ENCODE measurements at regions not wholly inside any gene's neighbourhood (a gene's known extent, or its start where the extent isn't known, plus 50 kb on each side); places are given as distances from the start of the nearest gene placed in this dataset.
A peak's percentile ranks its signal among the peaks of the same experiment; 100 is the strongest.

DNA sequence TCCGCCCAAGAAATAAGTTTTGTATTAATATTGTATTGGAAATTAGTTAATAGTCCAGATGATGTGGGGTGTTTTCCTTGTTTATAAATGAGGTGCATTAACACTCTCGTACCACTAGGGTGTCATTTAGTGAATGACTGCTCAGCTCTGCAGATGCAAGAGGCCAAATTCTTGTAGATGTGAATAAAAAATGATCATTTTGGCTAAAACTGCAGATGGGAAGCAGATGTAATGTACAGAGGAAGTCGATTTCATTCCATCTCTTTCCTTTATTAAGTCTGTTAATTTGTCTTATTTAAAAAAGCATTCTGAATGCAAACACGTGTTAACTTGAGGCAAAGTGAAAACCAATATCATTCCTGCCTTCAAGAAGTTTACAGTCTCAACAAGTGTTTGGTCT, 108.1 kb downstream of the DHX15 start:
- DNase-seq, result no peak

DNA sequence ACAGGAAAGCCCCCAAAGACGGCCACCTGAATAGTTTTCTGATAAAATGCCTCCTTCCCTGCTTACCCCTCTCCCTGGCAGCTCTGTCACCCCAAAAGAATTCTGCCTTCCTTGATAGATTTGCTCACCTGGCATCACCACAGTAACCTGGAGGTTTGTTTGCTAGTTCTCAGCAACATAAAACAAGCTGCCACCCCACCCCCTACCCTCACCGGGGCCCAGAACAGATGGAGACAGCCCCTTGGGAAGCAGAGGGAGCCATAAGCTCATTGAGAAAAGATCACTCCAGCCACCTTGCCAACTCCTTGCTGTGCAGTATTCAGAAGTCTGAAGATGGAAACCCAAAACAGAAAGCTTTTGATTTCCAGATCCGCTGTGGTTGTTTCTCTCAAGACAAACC, 108.6 kb downstream of the DHX15 start:
- DNase-seq, result no peak

DNA sequence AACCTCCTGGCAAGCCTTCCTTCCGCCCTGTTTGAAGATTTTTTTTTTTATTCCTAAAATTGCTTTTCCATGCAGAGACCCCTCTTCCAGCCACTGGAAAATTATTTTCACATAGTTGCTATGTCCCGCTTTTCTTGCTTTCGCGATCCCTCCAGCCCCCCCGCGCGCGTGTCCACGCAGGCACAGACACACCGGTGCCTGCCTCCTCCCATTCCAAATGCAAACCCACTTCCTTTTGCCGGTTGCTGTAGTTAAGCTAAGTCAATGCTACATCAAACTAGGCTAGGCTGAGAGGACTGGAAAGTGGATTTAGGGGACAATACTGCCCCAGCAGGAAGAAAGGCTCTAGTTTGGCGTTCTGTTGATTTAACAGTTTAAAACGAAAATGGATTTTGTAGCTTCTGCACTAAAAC, 111.0 kb downstream of the DHX15 start:
- peak; percentile 34 for DNase-seq

DNA sequence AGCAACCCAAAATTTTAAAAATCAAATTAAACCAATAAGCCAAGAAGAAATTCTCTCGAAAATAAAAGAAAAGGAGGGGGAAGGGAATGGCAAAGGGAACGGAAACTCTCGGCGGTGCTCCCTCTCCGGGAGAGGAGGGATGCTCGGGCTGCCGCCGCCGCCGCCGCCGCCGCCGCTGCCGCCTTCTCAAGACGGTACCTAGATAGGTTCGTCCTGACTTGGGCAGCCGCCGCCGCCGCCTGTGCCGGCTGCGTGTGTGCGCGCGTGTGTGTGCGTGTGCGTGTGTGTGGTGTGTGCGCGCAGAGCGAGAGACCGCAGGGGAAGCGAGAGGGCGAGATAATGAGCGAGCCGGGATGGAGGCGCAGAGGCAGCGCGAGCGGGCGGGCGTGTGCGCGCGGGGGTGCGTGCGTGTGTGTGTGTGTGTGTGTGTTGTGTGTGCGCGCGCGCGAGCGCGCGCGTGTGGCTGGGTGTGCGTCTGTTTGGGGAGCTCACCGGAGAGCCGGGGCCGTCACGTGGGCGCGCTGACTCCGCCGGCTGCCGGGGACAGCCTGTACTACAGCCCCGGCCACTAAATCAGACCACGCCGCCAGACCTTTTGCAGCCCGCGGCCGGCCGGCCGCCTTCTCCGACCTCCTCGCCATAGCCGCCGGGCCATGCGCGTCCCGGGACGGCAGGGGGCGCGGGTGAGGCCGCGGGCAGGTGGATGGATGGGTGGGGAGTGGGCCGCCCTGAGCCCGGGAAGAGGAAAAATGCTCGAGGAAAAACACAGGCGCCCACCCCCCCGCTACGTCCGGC, 111.6 kb downstream of the DHX15 start:
- DNase-seq, result peak; percentile 71

DNA sequence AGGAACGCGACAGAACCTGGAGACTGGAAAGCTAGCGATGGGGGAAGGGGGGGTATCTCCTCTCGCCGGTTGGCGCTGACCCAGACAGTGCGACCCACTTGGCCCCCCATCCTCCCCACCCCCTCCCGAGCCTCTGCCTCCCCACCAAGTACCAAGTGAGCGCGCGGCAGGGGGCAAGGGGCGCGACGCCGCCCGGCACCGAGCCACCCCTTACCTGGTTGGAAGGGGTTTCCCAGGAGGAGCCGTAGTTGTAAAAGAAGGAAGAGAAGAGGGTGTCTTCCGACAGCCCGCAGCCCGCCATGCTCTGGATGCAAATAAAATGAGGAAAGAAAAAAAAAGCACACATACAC, 112.2 kb downstream of the DHX15 start:
- DNase-seq, result no peak

DNA sequence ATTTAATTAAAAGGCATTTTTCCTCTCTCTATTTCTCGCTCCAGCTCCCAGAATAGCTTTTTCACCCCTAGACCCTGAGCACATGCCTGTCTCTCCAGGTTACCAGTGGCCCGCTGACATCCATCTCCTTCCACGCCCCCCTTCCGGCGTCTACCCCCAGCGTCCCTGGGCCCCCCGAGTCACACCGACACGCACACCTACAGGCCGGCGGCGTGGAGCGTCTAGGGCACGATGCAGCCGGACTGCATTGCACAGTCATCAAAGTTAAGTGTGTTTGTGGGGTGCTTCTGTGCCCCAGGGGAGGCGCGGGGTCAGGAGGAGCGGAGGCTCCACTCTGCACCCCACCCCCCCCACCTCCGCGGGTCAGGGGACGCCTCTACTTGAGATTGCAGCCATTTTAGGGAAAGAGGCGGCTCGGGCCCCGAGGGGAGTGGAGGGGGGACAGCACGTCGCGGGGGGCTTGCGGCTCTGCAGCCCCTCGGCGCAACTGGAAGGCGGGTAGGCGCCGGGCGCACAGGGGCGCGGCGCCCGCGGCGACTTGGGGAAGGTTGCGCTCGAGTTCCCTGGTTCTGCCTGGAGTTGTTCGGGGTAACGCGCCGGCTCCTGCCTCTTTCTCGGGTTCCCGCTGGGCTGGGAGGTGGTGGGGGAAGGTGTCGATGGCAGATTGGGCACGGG, 112.7 kb downstream of the DHX15 start:
- DNase-seq, result no peak

DNA sequence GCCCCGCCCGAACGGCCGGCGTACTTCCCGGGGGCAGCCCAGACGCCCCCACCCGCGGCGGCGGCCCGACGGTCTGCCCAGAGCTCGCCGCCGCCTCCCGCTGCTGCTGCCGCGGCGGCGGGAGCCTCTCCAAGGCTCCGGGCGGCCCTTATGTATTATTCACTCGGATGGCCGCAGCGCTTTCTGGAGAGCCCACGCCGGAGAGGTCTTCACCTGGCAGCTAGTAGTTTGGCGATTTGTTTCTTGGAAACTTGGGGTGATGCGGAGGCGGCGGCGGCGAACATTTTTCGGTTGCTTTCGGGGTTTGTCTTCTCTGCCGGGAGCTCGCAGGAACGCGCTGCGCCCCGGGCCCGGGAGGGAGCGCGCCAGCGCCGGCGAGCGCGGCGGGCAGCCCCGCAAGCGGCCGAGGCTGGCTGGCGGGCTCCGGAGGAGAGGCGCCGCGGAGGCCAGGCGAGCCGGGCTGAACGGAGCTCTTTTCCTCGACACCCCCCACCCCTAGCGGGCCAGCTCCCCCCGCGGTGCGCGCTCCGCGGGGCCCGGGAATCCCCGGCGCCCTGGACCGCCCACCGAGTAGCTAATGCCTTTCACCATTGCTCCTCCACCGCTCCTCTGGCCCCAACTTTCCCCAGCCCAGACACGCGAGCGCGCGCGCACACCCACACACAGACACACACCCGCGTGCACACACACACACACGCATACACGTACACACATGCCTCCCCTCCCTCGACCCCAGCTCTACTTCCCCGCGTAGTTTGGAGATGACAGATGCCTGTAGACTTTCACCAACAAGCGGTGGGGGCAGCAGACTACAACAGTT, 113.5 kb downstream of the DHX15 start:
- DNase-seq, result peak; percentile 9

DNA sequence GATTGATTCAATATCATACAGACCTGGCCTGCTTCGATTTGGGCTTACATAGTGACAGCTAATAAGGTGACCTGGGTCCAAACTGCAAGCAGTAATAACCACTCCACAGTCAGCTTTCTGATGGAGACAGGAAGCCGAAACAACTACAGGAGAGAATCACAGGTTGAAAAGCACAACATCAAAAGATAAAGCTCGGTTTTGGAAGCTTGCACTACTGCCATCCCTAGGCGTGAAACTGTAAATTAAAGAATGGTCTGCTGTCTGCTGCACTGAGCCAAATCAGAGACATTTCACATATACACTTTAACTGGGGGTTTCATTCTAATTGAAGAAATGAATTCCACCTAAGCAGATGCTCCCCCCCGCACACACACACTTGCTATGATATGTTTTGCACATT, 116.3 kb downstream of the DHX15 start:
- no peak for DNase-seq

DNA sequence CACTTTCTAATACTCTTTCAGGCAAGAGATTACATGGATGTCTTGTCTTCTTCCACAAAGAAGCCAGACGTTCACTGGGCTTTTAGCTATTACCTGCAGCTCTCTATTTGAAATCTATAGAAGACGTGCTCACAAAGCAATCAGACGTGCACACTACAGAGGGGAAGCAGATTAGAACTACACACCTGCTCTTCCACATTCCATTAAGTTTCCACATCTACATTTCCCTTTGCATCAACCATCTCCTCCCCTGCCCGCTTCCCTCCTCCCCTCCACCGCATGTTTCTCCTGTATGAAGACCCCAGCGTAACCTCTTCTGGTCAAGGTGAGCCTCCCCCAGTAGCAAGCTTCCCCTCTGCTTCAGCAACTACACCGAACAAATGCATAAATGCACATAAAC, 119.8 kb downstream of the DHX15 start:
- DNase-seq, result no peak

DNA sequence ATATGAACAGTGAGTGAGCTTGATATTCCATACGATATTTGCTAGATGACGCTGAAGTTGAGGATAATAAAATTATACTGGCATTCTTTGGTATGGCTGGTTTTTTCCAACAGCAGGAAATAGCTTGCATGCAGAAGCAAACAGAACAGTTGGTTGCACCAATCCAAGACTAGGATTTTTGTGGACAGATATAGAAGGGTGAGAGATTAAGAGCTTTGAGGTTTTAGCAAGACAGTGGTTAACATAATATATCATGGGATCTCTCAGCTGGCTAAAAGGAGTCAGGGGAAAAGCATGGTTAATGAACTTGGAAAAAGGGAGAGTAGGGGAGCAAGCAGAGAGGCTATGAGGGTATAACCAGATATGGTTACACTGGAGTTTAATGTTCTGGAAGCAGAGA, 127.9 kb downstream of the DHX15 start:
- no peak for DNase-seq

DNA sequence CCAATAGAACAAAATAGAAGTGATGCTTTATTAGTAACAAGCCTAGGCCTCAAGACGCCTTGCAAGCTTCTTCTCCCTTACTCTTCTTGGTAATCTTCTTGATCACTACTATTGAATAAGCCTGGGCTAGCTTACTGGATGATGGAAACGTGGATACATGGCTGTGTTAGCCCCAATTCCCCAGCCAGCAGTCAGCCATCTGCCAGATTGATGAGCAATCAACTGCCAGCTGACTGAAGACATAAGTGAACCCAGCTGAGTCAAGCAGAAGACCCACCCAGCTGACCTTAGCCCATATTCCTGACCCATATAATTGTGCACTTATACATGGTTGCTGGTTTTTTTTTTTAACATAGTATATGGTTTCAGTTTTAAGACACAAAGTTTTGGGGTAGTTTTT, 130.4 kb downstream of the DHX15 start:
- DNase-seq, result no peak

DNA sequence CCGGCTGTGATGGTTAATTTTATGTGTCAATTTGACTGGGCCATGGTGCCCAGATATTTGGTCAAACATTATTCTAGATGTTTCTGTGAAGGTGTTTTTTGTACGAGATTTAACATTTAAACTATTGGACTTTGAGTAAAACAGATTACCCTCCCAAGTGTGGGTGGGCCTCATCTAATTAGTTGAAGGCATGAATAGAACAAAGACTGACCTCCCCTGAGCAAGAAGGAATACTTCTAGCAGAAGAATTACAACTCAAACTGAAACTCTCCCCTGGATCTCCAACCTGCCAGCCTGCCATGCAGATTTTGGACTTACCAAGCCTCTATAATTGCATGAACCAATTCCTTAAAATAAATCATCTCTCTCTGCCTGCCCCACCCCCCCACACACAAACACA, 132.5 kb downstream of the DHX15 start:
- DNase-seq, result no peak

DNA sequence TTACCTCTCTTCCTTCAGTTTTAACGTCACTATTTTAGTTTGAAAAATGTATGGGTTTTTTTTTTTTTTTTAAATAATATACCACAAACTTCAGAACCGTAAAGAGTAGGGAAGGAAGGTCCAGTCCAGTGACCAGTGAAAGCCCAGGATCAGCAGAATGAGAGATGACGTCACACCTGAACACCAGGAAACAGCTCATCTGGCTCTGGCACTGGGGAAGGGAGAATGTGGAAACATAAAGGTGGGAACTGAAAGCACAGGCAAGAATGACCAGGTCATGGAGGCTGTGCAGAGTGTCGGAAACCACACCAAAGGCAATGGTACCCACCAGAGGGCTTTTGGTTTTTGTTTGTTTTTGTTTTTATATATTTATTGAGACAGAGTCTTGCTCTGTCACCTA, 141.2 kb downstream of the DHX15 start:
- no peak for DNase-seq

DNA sequence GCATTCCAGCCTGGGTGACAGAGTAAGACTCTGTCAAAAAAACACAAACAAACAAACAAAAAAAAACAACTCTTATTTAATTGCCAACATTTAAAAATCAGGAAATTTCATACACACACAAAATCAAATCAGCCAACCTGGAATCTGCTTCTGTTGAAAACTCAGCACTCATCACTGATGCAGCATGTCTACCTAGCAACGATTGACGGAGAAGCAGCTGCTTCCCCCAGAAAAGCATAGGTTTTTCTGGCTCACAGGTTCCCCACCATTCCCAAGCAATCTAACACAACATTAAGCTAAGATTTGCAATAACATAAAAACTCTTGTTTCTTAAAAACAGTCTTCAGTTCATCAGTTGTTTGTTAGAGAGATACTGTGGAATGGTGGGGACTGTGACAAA, 143.6 kb downstream of the DHX15 start:
- DNase-seq, result no peak

DNA sequence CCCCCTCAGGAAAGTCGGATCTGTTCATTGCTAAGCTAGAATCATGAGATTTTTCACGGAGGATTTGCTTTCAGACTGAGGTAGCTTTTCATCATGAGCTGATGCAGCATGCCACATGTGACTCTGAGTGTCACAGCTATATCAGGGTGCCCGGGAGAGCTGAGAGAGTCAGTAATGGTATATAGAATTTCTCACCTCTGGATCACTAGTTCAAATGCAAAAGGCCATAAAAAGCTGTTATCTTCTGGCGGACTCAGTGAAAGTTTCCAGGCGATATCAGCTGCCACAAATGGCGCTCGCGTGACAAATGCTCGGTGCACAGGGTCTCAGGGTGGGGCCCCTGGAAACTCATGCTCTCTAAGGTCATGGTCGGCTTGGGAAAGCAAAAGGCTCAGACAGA, 150.1 kb downstream of the DHX15 start:
- no peak for DNase-seq

DNA sequence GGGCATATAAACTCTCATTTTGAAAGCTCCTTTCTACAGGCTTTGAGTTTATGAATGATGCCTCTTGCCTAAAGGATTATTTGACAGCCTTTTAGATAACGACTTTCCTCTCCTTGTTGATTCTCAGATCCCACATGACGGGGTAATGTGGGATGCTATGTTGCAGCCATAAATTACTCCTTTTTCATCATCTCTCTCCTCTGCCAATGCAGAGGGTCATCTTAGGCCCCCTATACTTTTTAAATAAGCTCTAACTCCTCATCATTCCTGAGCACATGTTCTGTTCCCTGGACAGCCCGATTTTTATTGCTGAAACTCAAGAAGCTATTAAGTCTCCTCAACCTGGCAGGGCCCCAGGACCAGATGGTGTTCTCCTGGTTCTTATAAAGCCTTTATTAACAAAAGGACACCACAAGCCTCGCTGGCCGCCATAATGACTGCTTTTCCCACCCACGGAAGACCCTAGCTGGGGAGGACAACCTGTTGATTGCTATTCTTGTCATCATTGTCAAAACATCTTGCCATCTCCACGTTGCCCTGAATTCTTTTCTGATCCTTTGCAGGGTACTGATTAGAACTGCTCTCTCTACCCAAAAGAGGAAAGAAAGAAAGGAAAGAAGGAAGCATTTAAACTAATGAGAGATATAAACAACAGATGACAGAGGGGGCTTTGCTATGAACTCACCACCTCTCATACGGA, 150.7 kb downstream of the DHX15 start:
- DNase-seq, result no peak

DNA sequence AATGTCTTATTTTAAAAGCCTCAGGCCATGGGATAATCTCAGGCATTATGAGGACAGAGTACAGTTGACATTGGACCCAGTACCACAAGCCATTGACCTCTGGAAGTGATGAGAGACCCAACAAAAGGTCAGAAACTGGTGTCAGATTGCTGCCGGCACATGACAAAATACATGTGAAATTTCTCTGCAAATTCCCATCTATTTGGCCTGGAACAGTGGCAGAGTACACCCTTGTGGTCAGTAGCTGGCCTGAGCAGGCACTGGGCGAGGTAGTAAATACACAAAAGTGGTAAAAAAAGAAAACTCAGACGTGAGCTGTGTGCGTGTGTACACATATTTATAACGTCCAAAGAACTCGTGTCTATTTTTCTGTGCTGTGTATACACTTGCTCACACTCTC, 155.5 kb downstream of the DHX15 start:
- DNase-seq, result no peak

DNA sequence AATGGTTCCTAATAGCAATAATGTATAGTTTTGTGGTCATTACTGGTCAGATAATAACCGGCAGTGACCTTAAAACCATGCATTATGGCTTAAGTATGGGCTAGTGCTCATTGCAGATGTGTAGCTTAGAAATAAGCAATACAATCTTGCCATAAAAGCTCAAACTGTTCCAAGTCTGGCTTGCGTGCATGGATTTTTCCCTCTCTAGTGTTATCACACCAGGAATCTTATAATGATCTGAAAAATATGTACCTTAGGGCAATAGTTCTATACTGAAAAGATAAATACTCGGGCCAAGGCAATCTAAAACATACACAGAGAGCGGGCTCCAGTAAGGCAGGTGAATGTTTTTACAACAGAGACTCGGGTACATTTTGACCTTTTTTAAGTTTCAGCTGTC, 157.8 kb downstream of the DHX15 start:
- no peak for DNase-seq

DNA sequence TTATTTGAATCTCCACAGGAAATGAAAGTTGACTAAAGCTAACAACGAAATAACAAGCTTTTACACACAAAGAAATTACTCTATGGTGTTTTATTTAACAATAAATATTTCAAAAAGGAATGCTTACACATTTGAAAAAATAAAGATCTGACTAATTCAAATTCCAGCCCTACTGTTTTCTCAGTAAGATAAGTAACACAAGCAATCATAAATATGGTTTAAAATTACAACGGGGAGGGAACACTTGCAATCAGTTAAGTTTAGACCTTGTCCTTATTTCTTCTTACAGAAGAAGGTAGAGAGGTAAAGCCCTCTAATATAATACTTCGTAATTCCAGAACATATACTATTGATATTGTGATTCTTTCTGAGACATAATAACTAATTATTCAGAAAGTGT, 158.5 kb downstream of the DHX15 start:
- DNase-seq, result no peak

DNA sequence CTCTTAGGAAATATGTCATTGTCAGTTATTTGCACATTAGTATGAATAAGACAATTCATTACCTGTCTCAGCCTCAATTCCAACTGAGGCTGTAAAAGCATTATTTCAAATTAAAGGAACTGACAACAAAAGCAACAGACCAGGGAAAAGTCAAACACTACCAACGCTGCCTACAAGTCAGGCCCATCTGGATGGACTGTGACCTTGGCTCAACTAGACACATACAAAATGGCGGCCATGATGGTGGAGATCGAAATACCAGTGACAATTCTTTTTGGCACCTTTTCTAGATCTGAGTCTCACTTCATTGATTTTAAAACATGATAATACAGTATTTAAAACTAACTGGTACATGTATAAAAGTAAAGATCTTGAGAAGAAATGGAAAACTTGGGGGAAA, 160.7 kb downstream of the DHX15 start:
- DNase-seq, result no peak

DNA sequence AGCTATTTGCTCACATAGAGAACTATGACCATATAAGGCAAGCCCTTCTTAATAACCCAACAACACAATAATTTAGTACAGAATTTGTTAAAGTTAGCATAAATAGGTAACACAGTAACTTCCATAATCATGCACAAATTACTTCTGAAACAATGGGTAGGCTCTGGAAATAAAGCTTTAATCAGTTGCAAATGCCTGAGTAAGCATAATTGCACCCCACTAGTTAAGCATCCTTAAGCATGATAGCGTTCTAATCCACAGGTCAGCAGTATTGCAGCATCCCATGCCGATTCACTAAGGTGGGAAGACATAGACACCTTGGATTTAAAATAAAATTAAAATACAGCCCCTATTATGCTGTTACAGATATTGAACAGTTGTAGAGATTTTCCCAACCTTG, 161.7 kb downstream of the DHX15 start:
- DNase-seq, result no peak

DNA sequence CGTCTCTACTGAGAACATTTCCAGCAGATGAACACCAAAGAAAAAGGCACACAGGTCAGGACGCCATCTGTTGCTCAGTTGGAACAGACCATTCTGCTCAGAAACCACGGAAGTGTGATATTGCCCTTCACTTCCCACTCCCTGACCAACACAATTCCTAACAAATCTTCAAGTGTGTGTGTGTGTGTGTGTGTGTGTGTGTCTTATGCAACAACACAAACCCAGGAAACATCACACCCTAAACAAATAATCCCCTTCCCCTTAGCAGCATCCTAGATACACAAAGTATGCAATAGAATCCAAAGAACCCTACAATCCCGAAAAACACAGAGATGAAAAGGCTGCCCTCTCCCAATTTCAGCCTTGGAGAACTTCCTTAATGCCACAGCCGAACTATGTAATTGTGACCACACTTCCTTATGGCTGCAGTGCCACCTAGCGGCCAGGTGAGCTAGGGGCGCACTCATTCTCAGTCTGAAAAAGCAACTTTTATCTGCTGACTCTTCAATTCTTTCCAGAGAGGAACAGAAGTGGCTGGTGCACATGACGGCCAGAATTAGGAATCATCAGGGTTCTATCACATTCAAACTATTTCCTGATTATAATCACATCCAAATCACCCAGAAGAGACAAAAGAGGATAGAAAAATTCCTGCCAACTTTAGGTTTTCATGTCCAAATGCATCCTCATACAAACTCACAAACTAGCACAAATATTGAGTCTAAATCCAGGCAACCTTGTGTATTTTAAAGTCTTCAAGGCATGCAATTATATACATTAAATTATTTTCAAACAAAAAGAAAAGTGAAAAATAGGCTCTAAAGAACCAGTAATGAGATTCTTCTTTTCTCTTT, 164.9 kb downstream of the DHX15 start:
- DNase-seq, result peak; percentile 30
